Gastrocnemius medialis (tissue), 4 donors: ENCODE measurements at regions not wholly inside any gene's neighbourhood (a gene's known extent, or its start where the extent isn't known, plus 50 kb on each side); places are given as distances from the start of the nearest gene placed in this dataset.

ENCODE experiments used
- ATAC-seq, 2 donors: fragments of 150-250 bp; one replicate each; pipeline ENCODE4 v1.9.1; 2016
- DNase-seq, 2 donors: peaks; one replicate each; pipeline ENCODE4 v3.0.0-alpha.2; 2019
- H3K27ac ChIP-seq, 4 donors: fragments of 200-600 bp; sonication (generic); 1 replicate in 1 of 4; 2 replicates in 3 of 4; pipeline ENCODE4 v1.5.1; 2016 to 2018; ENCODE audit warnings: mild to moderate bottlenecking in 2 of 4, moderate library complexity in 1 of 4
- H3K27me3 ChIP-seq, 3 donors: fragments of 200-600 bp; sonication (generic) in 2 of 3; 1 replicate in 1 of 3; 2 replicates in 2 of 3; pipeline versions ENCODE4 v1.5.1 to v1.6.0; 2016 to 2019; ENCODE audit warnings: mild to moderate bottlenecking in 1 of 3, moderate library complexity in 1 of 3
- H3K36me3 ChIP-seq, 2 donors: fragments of 200-600 bp; sonication (generic) in 1 of 2; one replicate each; pipeline ENCODE4 v1.5.1; 2017 to 2018
- H3K4me1 ChIP-seq, 2 donors: fragments of 200-600 bp; sonication (generic) in 1 of 2; one replicate each; pipeline ENCODE4 v1.5.1; 2016 to 2017; ENCODE audit warnings: mild to moderate bottlenecking in 2 of 2
- H3K4me3 ChIP-seq, 4 donors: fragments of 200-600 bp; sonication (generic) in 3 of 4; 1 replicate in 1 of 4; 2 replicates in 3 of 4; pipeline ENCODE4 v1.5.1; 2016 to 2019; ENCODE audit warnings: mild to moderate bottlenecking in 2 of 4
- H3K9me3 ChIP-seq, 3 donors: fragments of 200-600 bp; sonication (generic) in 2 of 3; 1 replicate in 1 of 3; 2 replicates in 2 of 3; pipeline ENCODE4 v1.5.1; 2016 to 2019
- POLR2A ChIP-seq, 2 donors: fragments of 450-650 bp; IDR thresholded peaks; one replicate each; pipeline ENCODE4 v1.6.1; 2017; ENCODE audit warnings: antibody characterized with exemption in 2 of 2, mild to moderate bottlenecking in 2 of 2, moderate library complexity in 2 of 2
- in situ Hi-C, 4 donors: fragments of 200-750 bp; cut with MboI; loops; one replicate each; pipeline versions ENCODE4 v1.15.0 to v1.8.0; 2017; ENCODE audit warnings: low sequenced_read_pairs in 4 of 4
- intact Hi-C: fragments of 100-400 bp; cut with DNase I; formaldehyde crosslinking; loops from one replicate; pipeline ENCODE4 v1.15.1; 2023; ENCODE audit warnings: low total_unique reads
- TF ChIP-seq, protein P1 (sequence below), 5 experiments: fragments of 450-650 bp in 3 of 5; fragments of 200-600 bp in 2 of 5; sonication (generic) in 2 of 5; IDR thresholded peaks in 4 of 5; conservative IDR thresholded peaks in 1 of 5; 1 replicate in 4 of 5; 2 replicates in 1 of 5; pipeline ENCODE4 v1.5.1; 2016 to 2019; ENCODE audit warnings: antibody characterized with exemption in 5 of 5, mild to moderate bottlenecking in 3 of 5, moderate library complexity in 3 of 5

DNA sequence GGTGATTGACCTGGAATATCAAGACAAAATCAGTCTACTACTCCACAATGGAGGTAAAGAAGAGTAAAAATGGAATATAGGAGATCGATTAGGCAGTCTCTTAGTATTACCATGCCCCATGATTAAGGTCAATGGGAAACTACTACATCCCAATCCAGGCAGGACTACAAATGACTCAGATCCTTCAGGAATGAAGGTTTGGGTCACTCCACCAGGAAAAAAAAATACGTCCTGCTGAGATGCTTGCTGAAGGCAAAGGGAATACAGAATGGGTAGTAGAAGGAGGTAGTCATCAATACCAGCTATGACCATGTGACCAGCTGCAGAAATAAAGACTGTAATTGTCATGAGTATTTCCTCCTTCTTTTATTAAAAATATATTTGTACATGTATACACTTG lies 103.4 kb upstream of the NPAS2 start:
- no peak for DNase-seq
- ATAC-seq: no peak
- Histone ChIP-seq H3K27ac (no peak overlapping the region), H3K36me3 (no peaks in the 10 kb centered on the region), H3K9me3 (no peaks in the 10 kb centered on the region), H3K4me3 (no peak overlapping the region), H3K27me3 (no peaks in the 10 kb centered on the region), H3K4me1 (no peaks in the 10 kb centered on the region)
- no peak for TF ChIP-seq POLR2A (IDR thresholded peaks at IDR 0.05)
- TF ChIP-seq, protein P1, sequence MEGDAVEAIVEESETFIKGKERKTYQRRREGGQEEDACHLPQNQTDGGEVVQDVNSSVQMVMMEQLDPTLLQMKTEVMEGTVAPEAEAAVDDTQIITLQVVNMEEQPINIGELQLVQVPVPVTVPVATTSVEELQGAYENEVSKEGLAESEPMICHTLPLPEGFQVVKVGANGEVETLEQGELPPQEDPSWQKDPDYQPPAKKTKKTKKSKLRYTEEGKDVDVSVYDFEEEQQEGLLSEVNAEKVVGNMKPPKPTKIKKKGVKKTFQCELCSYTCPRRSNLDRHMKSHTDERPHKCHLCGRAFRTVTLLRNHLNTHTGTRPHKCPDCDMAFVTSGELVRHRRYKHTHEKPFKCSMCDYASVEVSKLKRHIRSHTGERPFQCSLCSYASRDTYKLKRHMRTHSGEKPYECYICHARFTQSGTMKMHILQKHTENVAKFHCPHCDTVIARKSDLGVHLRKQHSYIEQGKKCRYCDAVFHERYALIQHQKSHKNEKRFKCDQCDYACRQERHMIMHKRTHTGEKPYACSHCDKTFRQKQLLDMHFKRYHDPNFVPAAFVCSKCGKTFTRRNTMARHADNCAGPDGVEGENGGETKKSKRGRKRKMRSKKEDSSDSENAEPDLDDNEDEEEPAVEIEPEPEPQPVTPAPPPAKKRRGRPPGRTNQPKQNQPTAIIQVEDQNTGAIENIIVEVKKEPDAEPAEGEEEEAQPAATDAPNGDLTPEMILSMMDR (IDR thresholded peaks at IDR 0.05 in 4 of 5, conservative IDR thresholded peaks at IDR 0.05 in 1 of 5): no peak
- in situ Hi-C loops: loop anchor here in 1 of 4 donors (10.0 kb wide), 1 partner anchor 268 kb away; no protein-coding TSS in a partner anchor
- intact Hi-C loops: no loop called here

- H3K27ac ChIP-seq: no peak overlapping the region
- intact Hi-C loops (no loop called here), in situ Hi-C loops (loop anchor here in 1 of 4 donors (10.0 kb wide), 1 partner anchor 267 kb away; no protein-coding TSS in a partner anchor)
- ATAC-seq (no peak), DNase-seq (no peak)
- H3K4me3 ChIP-seq: no peak overlapping the region
- no peaks in the 10 kb centered on the region for H3K4me1 ChIP-seq
- H3K9me3 ChIP-seq: no peaks in the 10 kb centered on the region
- no peaks in the 10 kb centered on the region for H3K36me3 ChIP-seq
- TF ChIP-seq, protein P1 (IDR thresholded peaks at IDR 0.05 in 4 of 5, conservative IDR thresholded peaks at IDR 0.05 in 1 of 5): no peak
- TF ChIP-seq POLR2A (IDR thresholded peaks at IDR 0.05): no peak
- no peaks in the 10 kb centered on the region for H3K27me3 ChIP-seq
Observed at GRCh38 chr2:100718065-100718629, 101.8 kb upstream of the NPAS2 start.

- no peak for ATAC-seq
- DNase-seq: no peak
- Histone ChIP-seq H3K36me3 (no peaks in the 10 kb centered on the region), H3K27me3 (no peaks in the 10 kb centered on the region), H3K9me3 (no peaks in the 10 kb centered on the region), H3K4me3 (no peak overlapping the region), H3K4me1 (no peaks in the 10 kb centered on the region), H3K27ac (no peak overlapping the region)
- in situ Hi-C loops: no loop called here
- intact Hi-C loops: no loop called here
- no peak for TF ChIP-seq POLR2A (IDR thresholded peaks at IDR 0.05)
- TF ChIP-seq, protein P1 (IDR thresholded peaks at IDR 0.05 in 4 of 5, conservative IDR thresholded peaks at IDR 0.05 in 1 of 5): no peak
Observed at GRCh38 chr2:100720445-100720844, 99.5 kb upstream of the NPAS2 start.

GRCh38 chr2:100721693-100722092 lies 98.2 kb upstream of the NPAS2 start:
- in situ Hi-C loops: no loop called here
- no peak for TF ChIP-seq POLR2A (IDR thresholded peaks at IDR 0.05)
- TF ChIP-seq, protein P1 (IDR thresholded peaks at IDR 0.05 in 4 of 5, conservative IDR thresholded peaks at IDR 0.05 in 1 of 5): no peak
- Histone ChIP-seq H3K4me1 (no peaks in the 10 kb centered on the region), H3K27ac (no peak overlapping the region), H3K27me3 (no peaks in the 10 kb centered on the region), H3K36me3 (no peaks in the 10 kb centered on the region), H3K9me3 (no peaks in the 10 kb centered on the region), H3K4me3 (no peak overlapping the region)
- DNase-seq (no peak), ATAC-seq (no peak)
- intact Hi-C loops: no loop called here

DNA sequence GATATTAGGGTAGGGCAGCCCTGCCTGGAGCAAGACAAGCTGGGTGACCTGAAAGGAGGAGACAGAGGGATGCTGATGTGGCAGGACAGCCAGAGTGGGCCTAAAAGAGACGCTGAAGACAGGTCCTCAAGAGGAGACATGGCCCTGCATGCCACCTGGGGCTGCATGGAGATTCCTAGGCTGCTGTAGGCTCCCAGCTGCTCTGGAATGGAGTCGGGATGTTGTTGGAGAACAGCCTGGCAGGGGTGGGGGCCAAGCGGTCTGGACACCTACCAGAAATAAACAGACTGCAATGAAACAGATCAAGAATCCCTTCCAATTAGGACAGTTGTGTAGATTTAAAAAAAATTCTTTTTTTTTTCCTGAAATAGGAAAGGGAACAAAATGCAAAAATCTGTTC lies 97.8 kb upstream of the NPAS2 start:
- Histone ChIP-seq H3K4me3 (no peak overlapping the region), H3K27ac (no peak overlapping the region), H3K4me1 (no peaks in the 10 kb centered on the region), H3K9me3 (no peaks in the 10 kb centered on the region), H3K36me3 (no peaks in the 10 kb centered on the region), H3K27me3 (no peaks in the 10 kb centered on the region)
- no peak for TF ChIP-seq POLR2A (IDR thresholded peaks at IDR 0.05)
- TF ChIP-seq, protein P1 (IDR thresholded peaks at IDR 0.05 in 4 of 5, conservative IDR thresholded peaks at IDR 0.05 in 1 of 5): no peak
- ATAC-seq (no peak), DNase-seq (no peak)
- in situ Hi-C loops: no loop called here
- intact Hi-C loops: no loop called here
